SU-DHL-6 (cell line): ENCODE measurements at regions not wholly inside any gene's neighbourhood (a gene's known extent, or its start where the extent isn't known, plus 50 kb on each side); places are given as distances from the start of the nearest gene placed in this dataset.

Experiments used
- EZH2phosphoT487 ChIP-seq: fragments of 200-600 bp; sonication (generic), shearing (Covaris generic); conservative IDR thresholded peaks from 2 replicates; pipeline ENCODE4 v1.6.1; 2018; ENCODE audit warnings: mild to moderate bottlenecking, antibody characterized with exemption, low read length, moderate library complexity, mixed read lengths
- TF ChIP-seq, protein P1 (sequence below): fragments of 200-600 bp; sonication (generic); IDR thresholded peaks from one replicate; pipeline ENCODE4 v1.5.1; 2017; ENCODE audit warnings: antibody characterized with exemption, mild to moderate bottlenecking, low read length, moderate library complexity; ENCODE audit not compliant: insufficient read depth, poor library complexity, severe bottlenecking

DNA sequence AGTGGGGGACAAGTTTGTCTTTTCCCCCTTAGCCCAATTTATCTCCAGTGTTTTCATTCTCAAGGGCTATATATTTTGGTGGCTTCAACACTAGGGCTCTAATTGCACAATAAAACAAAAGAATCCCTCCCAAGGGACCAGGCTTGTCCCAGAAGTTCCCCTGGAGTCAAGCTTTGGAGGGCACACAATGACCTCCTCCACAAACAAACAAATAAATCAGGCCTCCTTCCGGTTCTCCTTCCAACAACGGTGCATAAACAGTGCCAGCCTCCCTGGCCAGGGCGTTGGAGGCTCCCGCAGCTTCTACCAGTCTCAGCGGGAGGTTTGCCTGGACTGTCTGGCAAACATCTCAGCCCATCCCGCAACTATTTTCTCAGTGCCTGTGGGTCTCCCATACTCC is 188.0 kb upstream of the FOXF1 start:
- TF ChIP-seq, protein P1, sequence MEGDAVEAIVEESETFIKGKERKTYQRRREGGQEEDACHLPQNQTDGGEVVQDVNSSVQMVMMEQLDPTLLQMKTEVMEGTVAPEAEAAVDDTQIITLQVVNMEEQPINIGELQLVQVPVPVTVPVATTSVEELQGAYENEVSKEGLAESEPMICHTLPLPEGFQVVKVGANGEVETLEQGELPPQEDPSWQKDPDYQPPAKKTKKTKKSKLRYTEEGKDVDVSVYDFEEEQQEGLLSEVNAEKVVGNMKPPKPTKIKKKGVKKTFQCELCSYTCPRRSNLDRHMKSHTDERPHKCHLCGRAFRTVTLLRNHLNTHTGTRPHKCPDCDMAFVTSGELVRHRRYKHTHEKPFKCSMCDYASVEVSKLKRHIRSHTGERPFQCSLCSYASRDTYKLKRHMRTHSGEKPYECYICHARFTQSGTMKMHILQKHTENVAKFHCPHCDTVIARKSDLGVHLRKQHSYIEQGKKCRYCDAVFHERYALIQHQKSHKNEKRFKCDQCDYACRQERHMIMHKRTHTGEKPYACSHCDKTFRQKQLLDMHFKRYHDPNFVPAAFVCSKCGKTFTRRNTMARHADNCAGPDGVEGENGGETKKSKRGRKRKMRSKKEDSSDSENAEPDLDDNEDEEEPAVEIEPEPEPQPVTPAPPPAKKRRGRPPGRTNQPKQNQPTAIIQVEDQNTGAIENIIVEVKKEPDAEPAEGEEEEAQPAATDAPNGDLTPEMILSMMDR, result no peak
- TF ChIP-seq EZH2phosphoT487, result no peak
